Peyer's patch (tissue), 4 donors: ENCODE measurements at regions not wholly inside any gene's neighbourhood (a gene's known extent, or its start where the extent isn't known, plus 50 kb on each side); places are given as distances from the start of the nearest gene placed in this dataset.

Source experiments
- DNase-seq, 3 donors: peaks; one replicate each; pipeline ENCODE4 v3.0.0-alpha.2; 2017 to 2019
- H3K27ac ChIP-seq, 4 donors: fragments of 200-600 bp; sonication (generic); one replicate each; pipeline ENCODE4 v1.5.1; 2016 to 2019
- H3K27me3 ChIP-seq, 2 donors: fragments of 200-600 bp; sonication (generic); one replicate each; pipeline ENCODE4 v1.5.1; 2019
- H3K36me3 ChIP-seq, 3 donors: fragments of 200-600 bp; sonication (generic); one replicate each; pipeline ENCODE4 v1.5.1; 2016 to 2019
- H3K4me1 ChIP-seq, 4 donors: fragments of 200-600 bp; sonication (generic); one replicate each; pipeline ENCODE4 v1.5.1; 2016 to 2019
- H3K4me3 ChIP-seq, 4 donors: fragments of 200-600 bp; sonication (generic); 1 replicate in 3 of 4; 2 replicates in 1 of 4; pipeline ENCODE4 v1.5.1; 2016 to 2019; ENCODE audit warnings: mild to moderate bottlenecking in 1 of 4
- H3K9me3 ChIP-seq, 4 donors: fragments of 200-600 bp; sonication (generic); one replicate each; pipeline ENCODE4 v1.5.1; 2016 to 2019; ENCODE audit warnings: mild to moderate bottlenecking in 1 of 4
- CTCF ChIP-seq, 6 experiments: fragments of 450-650 bp in 4 of 6; fragments of 200-600 bp in 2 of 6; sonication (generic) in 1 of 6; IDR thresholded peaks; one replicate each; pipeline ENCODE4 v1.5.1; 2017 to 2019; ENCODE audit warnings: antibody characterized with exemption in 6 of 6, mild to moderate bottlenecking in 3 of 6, moderate library complexity in 1 of 6
- POLR2A ChIP-seq, 2 donors: fragments of 450-650 bp; IDR thresholded peaks; one replicate each; pipeline ENCODE4 v1.5.1; 2017; ENCODE audit warnings: antibody characterized with exemption in 2 of 2, mild to moderate bottlenecking in 2 of 2, moderate library complexity in 2 of 2

DNA sequence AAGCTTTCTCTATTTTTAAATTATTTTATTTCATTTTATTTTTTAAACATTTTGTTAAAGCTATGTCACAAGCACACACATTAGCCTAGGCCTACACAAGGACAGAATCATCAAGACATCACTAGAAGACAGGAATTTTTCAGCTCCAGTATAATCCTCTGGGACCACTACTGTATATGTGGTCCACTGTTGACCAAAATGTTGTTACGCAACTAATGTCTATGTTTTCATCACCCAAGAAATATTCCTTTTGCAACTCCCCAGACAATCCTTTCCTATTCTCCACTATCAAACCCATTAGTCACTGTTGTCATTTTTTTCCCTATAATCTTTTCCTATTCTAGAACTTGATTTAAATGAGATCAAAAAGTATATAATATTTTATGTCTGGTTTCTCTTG, 2371.7 kb upstream of the C9orf72 start:
- TF ChIP-seq CTCF (IDR thresholded peaks at IDR 0.05) (no peak), POLR2A (IDR thresholded peaks at IDR 0.05) (no peak)

DNA sequence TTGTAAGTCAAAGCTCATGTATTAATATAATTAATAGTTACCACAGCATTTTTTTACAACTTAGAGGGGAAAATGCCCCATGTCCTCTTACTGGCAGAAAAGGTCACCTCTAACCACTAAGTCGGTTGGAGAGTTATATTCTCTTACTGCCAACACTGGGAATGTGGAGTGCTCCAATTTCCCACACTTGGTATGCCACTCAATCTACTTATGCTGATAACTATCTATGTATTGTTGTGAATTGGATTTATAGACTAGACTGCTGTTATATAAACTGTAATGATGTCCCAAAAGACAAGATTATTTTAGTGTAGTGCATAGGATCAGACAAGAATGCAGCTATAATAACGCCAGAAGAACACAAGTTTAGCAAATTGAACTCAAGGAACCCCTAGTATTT, 2385.2 kb upstream of the C9orf72 start:
- TF ChIP-seq POLR2A (IDR thresholded peaks at IDR 0.05): no peak
- TF ChIP-seq CTCF (IDR thresholded peaks at IDR 0.05): no peak
- no peak for DNase-seq
- no peaks in the 10 kb centered on the region for H3K4me1 ChIP-seq
- H3K27ac ChIP-seq: no peak overlapping the region
- H3K36me3 ChIP-seq: no peaks in the 10 kb centered on the region
- H3K4me3 ChIP-seq: no peak overlapping the region
- no peaks in the 10 kb centered on the region for H3K27me3 ChIP-seq
- H3K9me3 ChIP-seq: no peaks in the 10 kb centered on the region

More for the DNA sequence above, 2371.7 kb upstream of the C9orf72 start:
- no peaks in the 10 kb centered on the region for H3K9me3 ChIP-seq
- H3K4me1 ChIP-seq: no peaks in the 10 kb centered on the region
- no peaks in the 10 kb centered on the region for H3K27me3 ChIP-seq
- no peak overlapping the region for H3K27ac ChIP-seq
- H3K4me3 ChIP-seq: no peak overlapping the region
- DNase-seq: no peak
- no peaks in the 10 kb centered on the region for H3K36me3 ChIP-seq

GRCh38 chr9:29965834-29966233, 2392.6 kb upstream of the C9orf72 start:
- no peak for DNase-seq
- H3K36me3 ChIP-seq: no peaks in the 10 kb centered on the region
- H3K4me1 ChIP-seq: no peaks in the 10 kb centered on the region
- no peak overlapping the region for H3K4me3 ChIP-seq
- H3K9me3 ChIP-seq: no peaks in the 10 kb centered on the region
- no peaks in the 10 kb centered on the region for H3K27me3 ChIP-seq
- no peak overlapping the region for H3K27ac ChIP-seq
- TF ChIP-seq CTCF (IDR thresholded peaks at IDR 0.05) (no peak), POLR2A (IDR thresholded peaks at IDR 0.05) (no peak)

- Histone ChIP-seq H3K27ac (no peak overlapping the region), H3K4me1 (no peaks in the 10 kb centered on the region), H3K27me3 (no peaks in the 10 kb centered on the region), H3K4me3 (no peak overlapping the region), H3K9me3 (no peaks in the 10 kb centered on the region), H3K36me3 (no peaks in the 10 kb centered on the region)
- DNase-seq: no peak
- TF ChIP-seq CTCF (IDR thresholded peaks at IDR 0.05) (no peak), POLR2A (IDR thresholded peaks at IDR 0.05) (no peak)
These were observed 2393.0 kb upstream of the C9orf72 start for GRCh38 chr9:29966247-29966646.

DNA sequence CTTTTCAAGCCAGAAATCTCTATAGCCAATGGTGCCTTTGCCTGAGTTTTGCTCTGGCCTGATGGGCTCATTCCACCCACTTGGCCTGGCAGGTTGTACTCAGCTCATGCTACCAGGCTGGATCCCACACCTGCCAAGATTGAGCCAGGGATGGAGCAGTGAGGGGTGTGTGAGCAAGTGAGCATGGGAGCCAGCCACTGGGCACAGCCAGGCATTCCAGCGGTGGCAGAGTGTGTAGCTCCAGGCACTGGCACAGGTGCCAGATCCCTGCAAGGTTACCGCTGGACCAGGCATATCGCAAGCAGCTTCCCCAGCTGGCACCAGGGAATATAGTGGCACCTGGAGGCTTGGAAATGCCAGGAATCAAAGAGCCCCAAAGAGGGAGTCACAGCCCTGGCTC, 2395.6 kb upstream of the C9orf72 start:
- Histone ChIP-seq H3K27me3 (no peaks in the 10 kb centered on the region), H3K9me3 (no peaks in the 10 kb centered on the region), H3K36me3 (no peaks in the 10 kb centered on the region), H3K27ac (no peak overlapping the region), H3K4me3 (no peak overlapping the region), H3K4me1 (no peaks in the 10 kb centered on the region)
- peak in 2 of 3 donors; percentile 22 to 36 for DNase-seq
- TF ChIP-seq CTCF (IDR thresholded peaks at IDR 0.05) (no peak), POLR2A (IDR thresholded peaks at IDR 0.05) (no peak)

DNA sequence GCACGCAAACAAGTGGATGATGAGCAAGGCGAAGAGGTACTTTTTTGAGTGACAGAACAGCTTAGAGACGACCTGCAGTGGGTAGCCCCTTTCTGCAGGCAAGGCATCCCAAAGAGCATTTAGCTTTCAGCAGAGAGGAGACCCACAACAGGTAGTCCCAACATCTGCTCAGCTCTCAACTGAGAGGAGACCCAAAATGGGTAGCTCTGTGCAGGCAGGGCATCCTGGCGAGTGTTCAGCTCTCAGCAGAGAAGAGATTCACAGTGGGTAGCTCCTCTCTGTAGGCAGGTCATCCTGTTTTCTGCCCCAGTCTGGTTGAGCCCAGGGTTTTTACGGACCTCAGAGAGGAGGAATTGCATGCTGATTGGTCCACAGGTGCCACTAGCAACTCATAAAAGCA, 2396.1 kb upstream of the C9orf72 start:
- no peaks in the 10 kb centered on the region for H3K9me3 ChIP-seq
- TF ChIP-seq POLR2A (IDR thresholded peaks at IDR 0.05) (no peak), CTCF (IDR thresholded peaks at IDR 0.05) (no peak)

More for the DNA sequence above, 2396.1 kb upstream of the C9orf72 start:
- DNase-seq: no peak
- Histone ChIP-seq H3K4me1 (no peaks in the 10 kb centered on the region), H3K4me3 (no peak overlapping the region), H3K27ac (no peak overlapping the region), H3K36me3 (no peaks in the 10 kb centered on the region), H3K27me3 (no peaks in the 10 kb centered on the region)
